Epithelial cell of esophagus (primary cell): ENCODE measurements at regions not wholly inside any gene's neighbourhood (a gene's known extent, or its start where the extent isn't known, plus 50 kb on each side); places are given as distances from the start of the nearest gene placed in this dataset.

ENCODE experiments used
- DNase-seq: peaks from one replicate; pipeline ENCODE4 v3.0.0; 2010; ENCODE audit warnings: low read depth
- H3K4me3 ChIP-seq: 2 replicates; pipeline ENCODE4 v1.5.1; 2011; ENCODE audit warnings: mild to moderate bottlenecking, low read length, control low read depth
- CTCF ChIP-seq: IDR thresholded peaks from 2 replicates; pipeline ENCODE4 v1.5.1; 2011; ENCODE audit warnings: low read depth, mild to moderate bottlenecking, low read length, control low read depth, inconsistent platforms; ENCODE audit not compliant: insufficient read depth; ENCODE audit errors: missing control alignments

- TF ChIP-seq CTCF: no peak
- DNase-seq: no peak
- no peak overlapping the region for H3K4me3 ChIP-seq
Observed at GRCh38 chr2:52220393-52220792, 1188.5 kb upstream of the NRXN1 start.

GRCh38 chr2:52210611-52211010 is 1178.7 kb upstream of the NRXN1 start:
- no peak for TF ChIP-seq CTCF
- DNase-seq: no peak
- H3K4me3 ChIP-seq: no peak overlapping the region

DNA sequence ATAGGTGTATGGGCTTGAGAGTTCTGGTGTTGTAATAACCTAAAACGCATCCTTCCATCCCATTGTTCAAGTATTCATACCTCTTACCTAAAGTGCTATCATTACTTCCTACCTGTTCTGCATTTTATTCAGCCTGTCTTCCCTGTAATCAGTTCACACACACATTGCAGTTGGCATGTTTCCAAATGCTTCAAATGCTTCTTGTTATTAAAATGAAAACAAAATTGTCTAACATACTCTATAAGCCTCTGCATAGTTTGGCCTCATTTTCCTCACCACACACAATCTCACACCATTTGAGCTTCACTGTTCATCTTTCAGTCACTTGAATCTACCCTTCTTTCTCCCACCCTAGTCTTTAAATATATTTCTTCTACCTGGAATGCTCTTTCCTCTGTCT is 1178.2 kb upstream of the NRXN1 start:
- TF ChIP-seq CTCF: no peak
- no peak overlapping the region for H3K4me3 ChIP-seq
- no peak for DNase-seq

DNA sequence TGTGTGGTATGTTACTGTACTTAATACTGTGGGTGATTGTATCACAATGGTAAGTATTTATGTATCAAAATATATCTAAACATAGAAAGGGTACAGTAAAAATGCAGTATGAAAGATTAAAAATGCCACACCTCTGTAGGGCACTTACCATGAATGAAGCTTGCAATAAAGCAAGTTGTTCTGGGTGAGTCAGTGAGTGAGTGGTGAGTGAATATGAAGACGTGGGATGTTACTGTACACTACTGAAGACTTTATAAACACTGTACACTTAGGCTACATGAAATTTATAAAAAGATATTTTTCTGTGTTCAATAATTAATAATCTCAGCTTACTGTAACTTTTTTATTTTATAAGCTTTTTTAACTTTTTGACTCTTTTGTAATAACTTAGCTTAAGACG is 1162.4 kb upstream of the NRXN1 start:
- DNase-seq: no peak
- no peak for TF ChIP-seq CTCF
- no peak overlapping the region for H3K4me3 ChIP-seq

DNA sequence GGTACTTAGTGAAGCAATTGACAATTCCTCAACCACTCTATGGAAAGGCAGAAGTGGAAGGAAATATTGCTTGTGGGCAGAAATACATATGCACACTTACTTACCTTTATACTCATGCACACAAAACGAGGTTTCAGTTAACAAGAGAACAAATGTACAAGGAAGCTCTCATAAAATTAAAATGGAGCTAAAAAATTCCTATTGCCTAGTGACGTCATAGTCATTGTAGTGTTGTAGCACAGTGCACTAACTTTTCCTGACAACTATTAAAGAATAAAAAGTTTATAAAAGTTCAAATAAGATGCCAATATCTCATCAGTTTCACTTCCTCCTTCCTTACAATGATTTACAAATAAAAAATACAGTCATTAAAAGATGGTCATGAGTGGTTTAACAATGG is 1161.9 kb upstream of the NRXN1 start:
- DNase-seq: no peak
- H3K4me3 ChIP-seq: no peak overlapping the region
- TF ChIP-seq CTCF: no peak

DNA sequence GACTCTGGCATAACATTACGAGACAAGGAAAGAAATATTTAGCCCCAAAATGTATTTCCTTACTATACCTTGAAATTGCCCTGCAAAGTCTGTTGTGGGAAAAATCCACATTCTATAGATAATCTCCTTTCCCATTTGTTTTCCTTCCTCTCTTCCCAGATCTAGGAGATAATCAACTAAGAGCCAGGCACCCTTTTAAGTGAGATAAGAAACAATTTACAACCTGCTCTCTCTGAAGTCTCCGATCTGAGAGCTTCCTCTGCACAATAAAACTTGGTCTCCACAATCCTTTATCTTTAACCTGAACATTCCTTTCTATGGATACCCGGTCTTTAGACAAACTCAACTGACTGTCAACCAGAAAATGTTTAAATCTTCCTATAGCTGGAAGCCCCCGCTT is 1160.7 kb upstream of the NRXN1 start:
- H3K4me3 ChIP-seq: no peak overlapping the region
- DNase-seq: no peak
- no peak for TF ChIP-seq CTCF

GRCh38 chr2:52181080-52181479 is 1149.1 kb upstream of the NRXN1 start:
- DNase-seq: no peak
- no peak for TF ChIP-seq CTCF

More at GRCh38 chr2:52181080-52181479, 1149.1 kb upstream of the NRXN1 start:
- H3K4me3 ChIP-seq: no peak overlapping the region
